ENCODE measurements at regions not wholly inside any gene's neighbourhood (a gene's known extent, or its start where the extent isn't known, plus 50 kb on each side); places are given as distances from the start of the nearest gene placed in this dataset.
"Not testable (repeated sequence)": the region's sequence is repeated elsewhere in the genome, so short reads cannot be mapped to it uniquely, and the experiment has no call there.

GRCh38 chr6:134634466-134634865 is 315.4 kb downstream of the ALDH8A1 start:
- DNase-seq (ENCODE audit: low read depth): no peak

- peak; percentile 3 for DNase-seq (ENCODE audit: low read depth)
Observed at GRCh38 chr6:134632982-134633940, 315.3 kb upstream of the SGK1 start.

- DNase-seq (ENCODE audit: low read depth): no peak
Observed at GRCh38 chr6:134632024-134632423, 314.1 kb upstream of the SGK1 start.

GRCh38 chr6:134631398-134631924 is 313.5 kb upstream of the SGK1 start:
- DNase-seq (ENCODE audit: low read depth): no peak

- no peak for DNase-seq (ENCODE audit: low read depth)
Observed at GRCh38 chr6:134630508-134631121, 312.7 kb upstream of the SGK1 start.

GRCh38 chr6:134628154-134628553 is 310.2 kb upstream of the SGK1 start:
- no peak for DNase-seq (ENCODE audit: low read depth)

GRCh38 chr6:134627707-134628106 is 309.8 kb upstream of the SGK1 start:
- no peak for DNase-seq (ENCODE audit: low read depth)

GRCh38 chr6:134626589-134626988 is 308.7 kb upstream of the SGK1 start:
- no peak for DNase-seq (ENCODE audit: low read depth)

GRCh38 chr6:134626086-134626485 is 308.2 kb upstream of the SGK1 start:
- no peak for DNase-seq (ENCODE audit: low read depth)

- no peak for DNase-seq (ENCODE audit: low read depth)
Observed at GRCh38 chr6:134624781-134625180, 306.9 kb upstream of the SGK1 start.

GRCh38 chr6:134623401-134623800 is 305.5 kb upstream of the SGK1 start:
- DNase-seq (ENCODE audit: low read depth): no peak

GRCh38 chr6:134622382-134623173 is 304.7 kb upstream of the SGK1 start:
- no peak for DNase-seq (ENCODE audit: low read depth)

- no peak for DNase-seq (ENCODE audit: low read depth)
Observed at GRCh38 chr6:134621858-134622257, 303.9 kb upstream of the SGK1 start.

- no peak for DNase-seq (ENCODE audit: low read depth)
Observed at GRCh38 chr6:134619789-134620188, 301.9 kb upstream of the SGK1 start.

- DNase-seq (ENCODE audit: low read depth): no peak
Observed at GRCh38 chr6:134619077-134619476, 301.2 kb upstream of the SGK1 start.

- DNase-seq (ENCODE audit: low read depth): no peak
Observed at GRCh38 chr6:134614606-134615485, 296.9 kb upstream of the SGK1 start.

GRCh38 chr6:134612128-134612527 is 294.2 kb upstream of the SGK1 start:
- DNase-seq (ENCODE audit: low read depth): not testable (repeated sequence)

GRCh38 chr6:134610411-134610810 is 292.5 kb upstream of the SGK1 start:
- no peak for DNase-seq (ENCODE audit: low read depth)

- DNase-seq (ENCODE audit: low read depth): no peak
Observed at GRCh38 chr6:134609716-134610261, 291.9 kb upstream of the SGK1 start.

- DNase-seq (ENCODE audit: low read depth): no peak
Observed at GRCh38 chr6:134607411-134607810, 289.5 kb upstream of the SGK1 start.

- DNase-seq (ENCODE audit: low read depth): no peak
Observed at GRCh38 chr6:134605034-134605433, 287.1 kb upstream of the SGK1 start.

All from activated T-helper 9 cell treated with anti-CD3 and anti-CD28 coated beads, Interleukin-2, amount 50 U/mL, for 16 hours (primary cell).